HG03139 (cell line): ENCODE measurements at regions not wholly inside any gene's neighbourhood (a gene's known extent, or its start where the extent isn't known, plus 50 kb on each side); places are given as distances from the start of the nearest gene placed in this dataset.

Source experiments
- ATAC-seq: cut with Tn5 transposase; IDR thresholded peaks from one replicate; pipeline ENCODE4 v1.9.1; 2021; ENCODE audit not compliant: unreplicated experiment

DNA sequence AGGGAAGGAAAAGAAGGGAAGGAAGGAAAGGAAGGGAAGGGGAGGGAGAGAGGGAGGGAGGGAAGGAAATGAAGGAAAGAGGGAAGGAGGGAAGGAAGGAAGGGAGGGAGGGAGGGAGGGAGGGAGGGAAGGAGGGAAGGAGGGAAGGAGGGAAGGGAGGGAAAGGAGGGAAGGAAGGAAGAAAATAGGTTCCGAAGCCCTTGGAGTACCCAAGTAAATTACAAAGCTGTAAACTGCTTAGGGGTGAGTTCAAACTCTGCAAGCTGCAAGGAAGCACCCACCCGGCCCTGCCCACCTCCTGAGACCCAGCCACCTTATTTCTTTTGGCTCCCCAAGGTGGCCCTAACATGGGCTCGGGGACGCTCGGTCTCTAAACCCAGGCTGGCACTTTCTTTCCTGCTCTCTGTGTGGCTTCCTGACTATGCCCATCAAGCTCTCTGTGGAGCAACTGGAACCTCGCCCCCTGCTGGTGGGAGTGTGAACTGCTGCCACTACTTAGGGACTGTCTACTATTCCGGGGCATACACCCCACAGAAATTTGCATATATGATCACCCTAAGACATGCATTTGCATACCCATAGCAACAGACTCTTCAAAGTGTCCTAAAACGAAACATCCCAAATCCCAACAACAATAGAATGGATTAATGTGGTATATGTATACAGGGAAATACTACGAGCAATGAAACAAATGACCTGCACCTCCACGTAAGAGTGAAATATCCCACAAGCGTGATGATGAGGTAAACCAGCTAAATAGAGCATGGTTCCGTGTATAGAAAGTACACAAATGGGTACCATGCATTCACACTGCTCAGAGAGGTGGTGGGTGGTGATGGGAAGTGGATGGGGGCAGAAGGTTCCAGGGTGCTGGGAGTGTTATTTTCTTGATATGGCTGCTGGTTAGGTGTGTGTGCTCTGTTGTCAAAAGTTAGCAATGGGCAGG lies 151.7 kb upstream of the TBL1X start:
- peak; percentile 70 for ATAC-seq

DNA sequence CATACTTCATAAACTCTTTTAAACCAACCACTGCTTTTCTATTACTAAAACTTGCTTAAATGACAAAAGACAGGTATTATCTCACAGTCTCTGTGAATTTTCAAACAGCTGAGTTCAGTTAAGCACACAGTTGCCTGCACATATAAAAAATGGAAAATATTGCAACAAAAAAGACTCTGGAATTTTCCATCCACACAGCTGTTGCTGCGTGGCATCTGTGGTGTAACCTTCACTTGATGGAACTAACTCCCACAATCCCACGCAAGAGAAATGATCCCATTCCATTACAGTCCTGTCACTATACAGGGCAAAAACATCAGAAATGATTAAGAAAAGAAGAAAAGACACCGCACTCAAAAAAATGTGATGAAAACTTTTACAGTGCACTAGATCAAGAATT lies 149.8 kb upstream of the TBL1X start:
- no peak for ATAC-seq

DNA sequence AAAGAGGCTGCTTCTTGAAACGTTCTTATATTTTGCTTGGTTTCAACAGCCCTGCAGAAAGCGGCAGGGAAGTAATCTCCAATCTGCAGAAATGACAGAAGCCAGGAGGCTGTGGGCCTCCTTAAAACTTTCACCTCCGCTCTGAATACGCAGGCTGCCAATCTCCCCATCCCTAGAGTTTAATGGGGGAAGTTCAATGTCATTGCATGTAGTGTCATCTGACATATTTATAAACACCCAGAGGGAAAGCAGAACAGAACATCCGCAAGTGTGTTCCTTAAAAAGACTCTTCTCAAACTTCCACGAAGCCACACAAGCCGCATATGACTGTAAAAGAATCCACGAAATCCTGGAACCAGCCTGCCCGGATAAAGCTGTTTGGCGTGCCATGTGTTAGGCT lies 148.8 kb upstream of the TBL1X start:
- no peak for ATAC-seq

DNA sequence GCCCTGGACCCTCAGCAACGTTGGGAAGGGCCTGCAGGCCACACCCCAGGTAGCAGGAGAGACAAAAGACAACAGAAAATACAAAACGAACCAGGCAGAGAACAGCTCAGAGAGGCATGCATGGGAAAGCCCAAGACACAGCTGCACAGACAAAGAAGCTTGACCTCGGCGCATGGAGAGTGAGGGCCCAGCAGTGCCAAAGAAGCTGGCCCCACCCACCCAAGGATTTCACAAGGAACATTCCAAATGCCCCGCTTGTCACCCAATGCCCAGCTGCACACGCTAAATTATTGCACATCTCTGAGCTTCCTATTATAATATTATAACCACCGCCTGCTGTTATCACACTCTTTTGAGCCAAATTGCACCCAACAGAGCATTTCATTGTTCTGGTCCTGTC lies 147.7 kb upstream of the TBL1X start:
- ATAC-seq, result no peak

DNA sequence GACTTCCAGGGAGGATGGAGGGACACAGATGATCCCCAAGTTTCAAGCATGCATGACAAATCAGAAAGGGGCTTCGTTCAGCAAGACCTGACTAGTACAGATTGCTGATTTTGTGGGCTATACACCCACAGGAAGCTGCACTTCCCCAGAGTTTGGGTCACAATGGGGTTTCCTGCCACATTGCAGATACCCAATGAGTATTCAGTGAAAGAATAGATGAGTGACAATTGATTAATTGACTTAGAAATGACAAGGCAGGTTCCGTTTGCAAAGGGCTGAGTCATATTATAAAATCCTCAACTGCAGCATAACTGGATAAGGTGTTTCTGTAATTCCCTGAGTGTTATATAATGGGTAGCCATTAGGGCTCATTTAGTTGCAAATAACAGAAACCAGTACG lies 146.6 kb upstream of the TBL1X start:
- ATAC-seq, result no peak

DNA sequence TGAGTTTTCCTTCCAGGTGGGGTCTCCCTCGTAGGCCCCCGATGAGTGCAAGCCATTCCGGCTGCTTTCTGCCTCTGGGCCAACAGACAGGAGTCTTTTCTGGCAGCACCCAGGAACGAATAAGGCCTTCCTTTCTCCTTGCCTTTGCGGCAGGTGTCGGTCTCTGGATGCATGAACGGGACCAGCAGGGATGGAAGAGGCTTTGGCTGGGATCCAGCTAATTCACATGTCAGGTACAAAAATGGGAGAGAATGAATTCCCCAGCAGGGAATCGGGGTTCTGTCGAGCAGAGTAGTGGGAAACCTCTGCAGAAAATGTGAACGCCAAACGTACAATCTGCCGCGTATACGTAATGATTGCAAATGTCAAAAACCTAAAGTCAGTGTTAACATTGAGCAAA lies 146.1 kb upstream of the TBL1X start:
- ATAC-seq, result no peak

DNA sequence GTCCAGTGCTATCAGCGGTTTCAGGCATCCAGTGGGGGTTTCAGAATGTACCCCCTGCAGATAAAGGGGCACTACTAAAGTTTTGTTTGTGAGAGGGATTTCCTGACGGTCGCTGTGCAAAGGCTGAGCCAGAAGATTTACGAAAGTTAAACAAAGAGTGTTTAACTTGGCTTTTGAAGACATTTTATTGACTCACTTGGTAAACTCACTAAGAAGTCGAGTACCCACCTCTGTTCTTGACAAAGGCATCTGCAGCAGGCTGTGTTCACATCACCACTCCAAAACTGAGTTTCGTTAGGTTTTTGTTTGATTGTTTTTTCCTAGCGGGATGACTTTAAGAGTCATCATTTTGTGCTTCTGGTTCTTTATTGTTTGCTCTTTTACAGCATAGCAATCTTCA lies 143.9 kb upstream of the TBL1X start:
- no peak for ATAC-seq

DNA sequence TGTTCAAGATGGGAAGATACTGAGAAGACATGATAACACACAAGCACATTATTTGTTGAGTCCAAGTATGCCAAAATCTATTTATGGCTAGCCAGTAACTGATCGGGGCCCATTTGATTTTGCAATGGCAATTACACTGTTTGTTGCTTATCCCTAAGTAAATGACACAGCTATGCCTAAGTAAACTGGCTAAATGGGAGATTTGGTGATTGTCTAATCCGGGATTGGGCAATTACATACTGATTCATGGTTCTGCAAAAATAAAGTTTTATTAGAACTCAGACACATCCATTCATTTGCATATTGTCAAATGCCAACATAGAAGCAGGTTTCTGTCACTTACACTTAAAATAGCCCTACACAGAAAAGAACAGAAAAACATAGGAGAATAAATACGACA lies 140.2 kb upstream of the TBL1X start:
- ATAC-seq, result no peak

DNA sequence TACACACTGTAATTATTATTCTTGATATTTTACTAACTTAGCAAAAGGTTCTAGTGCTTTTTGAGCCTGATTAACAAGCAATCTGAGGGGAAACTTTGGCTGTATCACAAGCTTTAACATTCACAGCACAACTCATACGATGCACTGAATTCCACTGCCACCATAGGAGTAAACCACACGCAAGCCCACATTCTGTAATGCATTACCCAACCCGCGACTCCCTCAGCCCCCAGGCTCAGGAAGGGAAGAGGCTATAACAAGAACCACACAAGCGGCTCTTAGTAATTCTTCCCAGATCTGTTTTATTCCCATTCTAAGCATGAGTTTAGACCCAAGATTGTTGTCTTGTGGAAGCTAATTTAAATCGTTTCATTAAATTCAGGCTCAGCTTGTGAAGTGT lies 138.5 kb upstream of the TBL1X start:
- ATAC-seq, result no peak

DNA sequence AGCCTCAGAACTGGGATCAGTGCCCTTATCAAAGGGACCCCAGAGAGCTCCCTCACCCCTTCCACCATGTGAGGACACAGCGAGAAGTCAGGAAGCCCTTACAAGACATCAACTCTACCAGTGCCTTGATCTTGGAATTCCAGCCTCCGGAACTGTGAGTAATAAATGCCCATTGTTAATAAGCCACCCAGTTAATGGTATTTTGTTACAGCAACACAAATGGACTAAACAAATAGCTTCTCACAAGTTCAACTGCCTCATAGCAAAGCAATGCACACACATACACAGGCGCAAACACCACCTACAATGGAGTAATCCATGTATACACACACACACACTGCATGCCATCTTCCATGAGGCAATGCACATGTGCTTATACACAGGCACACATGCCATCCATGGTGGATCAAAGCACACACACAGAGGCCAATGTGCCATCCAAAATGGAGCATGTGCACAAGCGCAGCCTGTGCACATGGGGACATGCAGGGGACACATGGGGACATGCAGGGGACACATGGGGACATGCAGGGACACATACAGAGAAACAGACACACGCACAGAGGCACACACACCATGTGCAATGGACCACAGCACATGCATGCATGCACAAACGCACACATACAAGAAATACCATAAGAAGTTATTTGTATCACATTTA lies 137.6 kb upstream of the TBL1X start:
- no peak for ATAC-seq

DNA sequence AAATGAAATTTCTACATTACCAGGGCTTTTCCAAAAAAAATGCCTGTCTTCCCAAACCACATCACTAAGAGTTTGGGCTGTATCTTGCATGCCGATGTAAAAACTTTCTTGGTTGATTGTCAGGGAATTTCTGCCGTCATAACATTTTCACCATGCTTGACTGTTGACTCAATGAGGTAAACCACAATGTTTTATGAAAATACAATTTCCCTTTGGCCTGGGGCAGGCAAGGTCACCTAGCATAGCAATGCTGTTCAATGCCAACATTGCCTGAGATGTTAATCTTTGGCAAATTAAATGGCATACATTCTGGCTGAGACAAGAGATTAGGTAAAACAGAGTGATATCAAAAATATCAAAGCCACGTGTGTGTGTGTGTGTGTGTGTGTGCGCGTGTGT lies 137.1 kb upstream of the TBL1X start:
- ATAC-seq, result no peak

DNA sequence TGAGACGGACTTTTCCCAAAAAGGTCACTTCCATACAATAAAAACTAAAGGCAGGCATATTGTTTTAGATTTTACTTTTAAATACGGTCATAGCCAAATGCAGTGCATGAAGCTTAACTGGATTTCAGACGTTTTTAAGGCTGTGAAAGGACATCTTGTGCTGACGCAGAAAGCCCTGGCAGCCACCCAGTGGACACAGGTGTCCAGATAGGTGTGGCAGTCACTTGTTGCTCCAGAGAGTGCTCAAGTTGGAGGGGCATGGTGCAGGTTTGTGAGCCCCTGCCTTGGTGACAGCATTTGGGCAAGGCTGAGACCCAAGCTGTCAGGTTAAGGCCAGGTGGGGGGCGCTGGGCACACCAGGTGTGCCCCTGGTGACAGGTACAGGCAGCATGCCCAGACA lies 135.8 kb upstream of the TBL1X start:
- no peak for ATAC-seq

DNA sequence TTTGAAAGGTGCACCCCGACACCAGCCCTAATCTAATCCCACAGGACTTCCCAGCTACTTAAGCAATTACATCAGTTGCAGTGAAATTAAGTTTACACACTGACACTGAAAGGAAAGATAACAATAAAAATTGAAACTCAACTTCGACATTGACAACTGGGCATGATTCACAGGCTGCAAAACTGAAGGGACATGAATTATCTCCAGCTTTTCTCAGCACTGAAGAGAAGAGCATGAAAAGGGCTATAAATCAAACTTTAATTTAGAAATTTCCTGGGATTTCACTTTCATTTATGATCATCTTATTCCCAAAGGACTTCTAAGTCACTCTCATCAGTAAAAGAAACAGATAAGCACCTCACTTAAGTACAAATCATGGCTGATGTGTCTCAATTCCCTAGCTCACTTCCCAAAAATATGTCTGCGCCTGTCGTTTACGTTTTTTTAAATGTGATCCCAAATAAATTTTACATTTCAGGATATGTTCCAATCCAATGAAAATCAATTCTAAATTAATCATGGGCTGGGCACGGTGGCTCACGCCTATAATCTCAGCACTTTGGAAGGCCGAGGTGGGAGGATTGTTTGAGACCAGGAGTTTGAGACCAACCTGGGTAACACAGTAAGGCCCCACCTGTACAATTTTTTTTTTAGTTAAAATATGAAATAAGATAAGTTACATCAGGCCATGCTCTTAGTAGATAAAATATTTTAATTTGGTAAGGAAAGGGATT lies 134.4 kb upstream of the TBL1X start:
- no peak for ATAC-seq

DNA sequence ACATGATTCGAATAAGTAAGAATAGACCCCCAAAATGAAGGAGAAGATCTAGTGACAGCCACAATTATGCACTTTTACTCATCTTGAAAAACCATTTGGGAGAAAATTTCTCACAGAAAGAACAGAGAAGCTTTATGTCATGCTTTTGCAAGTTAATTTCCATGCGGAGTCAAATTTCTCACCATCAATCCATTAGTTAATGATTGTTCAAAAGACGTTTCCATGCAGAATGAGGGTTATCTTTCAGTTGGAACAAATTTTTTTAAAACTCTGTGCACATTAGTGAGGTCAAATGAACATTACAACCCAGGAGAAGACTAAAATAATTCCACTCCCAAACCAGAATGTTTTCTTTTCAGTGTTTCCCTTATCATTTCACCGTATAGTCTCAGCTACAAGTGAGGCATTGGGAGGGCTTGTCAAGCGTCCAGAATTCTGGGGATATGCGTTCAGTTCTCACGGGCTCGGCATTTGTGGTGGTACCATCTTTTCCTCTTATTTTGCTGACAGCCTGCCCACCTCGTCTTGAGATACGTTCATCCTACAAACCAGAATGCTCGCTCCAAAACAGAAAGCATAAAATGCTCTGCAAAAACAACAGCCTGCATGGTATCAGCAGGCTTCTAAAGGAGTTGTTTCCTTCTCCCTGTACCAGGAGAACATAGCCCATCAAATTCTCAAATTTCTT lies 130.8 kb upstream of the TBL1X start:
- no peak for ATAC-seq

DNA sequence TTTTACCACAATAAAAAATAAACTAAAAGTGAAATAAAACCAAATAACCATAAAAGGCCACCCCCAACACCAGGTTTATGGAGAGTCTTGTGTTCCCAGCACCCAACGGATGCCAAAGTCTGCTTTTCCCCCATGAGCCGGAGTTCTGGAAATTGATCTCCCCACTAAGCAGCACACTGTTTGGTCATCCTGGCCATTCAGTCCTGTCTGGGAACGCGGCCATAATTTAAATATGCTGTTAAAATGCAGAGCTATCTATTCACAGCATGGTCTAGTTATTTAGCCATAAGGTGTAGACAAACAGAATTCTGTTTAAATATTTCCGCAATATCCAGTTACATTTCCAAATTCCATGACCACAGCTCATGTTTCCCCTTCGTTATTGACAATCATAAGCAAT lies 129.6 kb upstream of the TBL1X start:
- ATAC-seq, result no peak

DNA sequence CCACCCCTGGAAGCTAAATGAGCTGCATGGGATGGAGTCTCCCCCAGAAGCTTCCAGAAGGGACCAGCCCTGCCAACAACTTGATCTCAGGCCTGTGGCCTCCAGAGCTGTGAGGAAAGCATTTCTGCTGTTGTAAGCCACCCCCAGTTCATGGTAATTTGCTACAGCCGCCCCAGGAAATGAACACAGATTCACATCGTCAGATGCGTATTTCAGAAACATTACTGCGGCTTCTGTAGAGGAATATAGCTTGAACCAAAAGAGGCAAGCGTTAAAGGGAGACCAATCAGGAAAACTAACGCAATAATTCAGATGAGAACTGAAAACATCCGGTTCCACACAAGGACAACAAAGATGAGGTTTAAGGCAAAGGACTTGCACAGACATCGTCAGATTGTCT lies 128.4 kb upstream of the TBL1X start:
- ATAC-seq, result no peak

DNA sequence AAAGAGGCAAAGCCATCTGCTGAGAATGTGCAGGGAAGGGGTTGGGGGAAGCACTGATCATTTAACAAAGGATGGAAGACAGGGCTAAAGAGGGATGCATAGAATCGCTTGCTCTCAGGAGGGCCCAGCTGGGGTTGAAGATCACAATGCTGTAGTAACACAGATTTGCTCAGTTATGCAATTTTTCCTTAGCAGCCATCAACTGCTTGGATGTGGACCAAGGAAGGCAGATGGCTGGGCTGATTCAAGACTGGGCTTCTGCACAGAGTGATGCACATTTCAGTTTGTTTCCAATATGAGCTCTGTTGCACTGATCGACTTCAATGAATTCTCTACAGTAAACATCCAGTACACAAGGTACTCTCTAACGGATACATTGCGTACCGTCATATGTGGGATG lies 127.8 kb upstream of the TBL1X start:
- ATAC-seq, result no peak

DNA sequence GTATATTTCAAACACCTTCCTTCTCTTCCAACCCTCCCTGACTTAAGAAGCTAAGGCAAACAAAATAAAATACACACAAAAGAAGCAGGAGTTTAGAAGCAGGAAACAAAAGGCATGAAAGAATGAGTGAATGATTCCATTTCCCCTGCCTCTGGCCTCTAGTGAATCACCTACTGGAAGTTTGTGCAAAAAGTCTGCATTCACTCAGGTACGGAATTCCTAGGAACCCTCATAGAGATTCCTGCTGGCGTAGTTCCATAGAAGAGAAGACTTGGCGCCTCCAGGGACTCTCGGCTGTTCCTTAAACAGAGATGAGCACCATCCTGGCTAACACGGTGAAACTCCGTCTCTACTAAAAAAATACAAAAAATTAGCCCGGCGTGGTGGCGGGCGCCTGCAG lies 125.9 kb upstream of the TBL1X start:
- no peak for ATAC-seq

DNA sequence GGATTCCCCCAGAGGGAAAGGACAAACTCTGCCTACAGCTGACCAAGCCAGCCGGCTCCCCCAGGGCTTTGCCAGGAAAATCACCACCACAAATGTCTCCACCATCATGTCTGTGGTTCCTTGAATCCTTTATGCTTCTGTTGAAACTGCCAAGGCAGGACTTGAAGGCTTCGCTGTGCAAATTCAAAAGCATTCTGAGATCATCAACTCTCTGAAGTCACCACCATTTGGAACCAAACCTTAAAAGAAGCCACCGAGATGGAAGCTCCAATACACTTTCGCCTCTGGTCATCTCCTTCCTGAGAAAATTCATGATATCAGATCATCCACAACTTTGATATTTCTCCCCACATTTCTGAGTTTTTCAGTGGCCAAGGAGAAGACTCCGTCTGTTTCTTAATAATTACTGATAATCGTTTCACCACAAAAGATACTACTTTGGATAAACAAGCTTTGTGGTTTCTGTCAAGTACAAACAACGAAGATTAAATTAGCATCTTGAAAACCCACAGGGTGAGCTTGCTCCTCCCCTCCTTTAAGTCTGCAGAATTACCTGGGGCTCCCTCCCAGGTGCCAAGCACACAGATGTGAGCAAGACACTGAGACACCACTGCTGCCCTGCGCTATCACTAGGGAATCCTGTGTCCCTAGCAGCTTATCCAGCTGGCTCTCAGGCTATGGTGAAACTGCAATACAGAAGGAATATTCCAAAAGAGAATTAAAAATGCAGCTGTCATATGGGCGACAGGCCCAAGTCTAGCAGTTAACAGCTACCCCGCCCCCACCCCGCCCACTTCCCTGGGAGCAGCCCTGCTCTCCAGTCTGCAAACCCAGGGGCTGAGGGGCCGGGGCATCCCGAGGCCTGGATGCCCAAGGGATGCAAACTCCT lies 125.0 kb upstream of the TBL1X start:
- no peak for ATAC-seq

DNA sequence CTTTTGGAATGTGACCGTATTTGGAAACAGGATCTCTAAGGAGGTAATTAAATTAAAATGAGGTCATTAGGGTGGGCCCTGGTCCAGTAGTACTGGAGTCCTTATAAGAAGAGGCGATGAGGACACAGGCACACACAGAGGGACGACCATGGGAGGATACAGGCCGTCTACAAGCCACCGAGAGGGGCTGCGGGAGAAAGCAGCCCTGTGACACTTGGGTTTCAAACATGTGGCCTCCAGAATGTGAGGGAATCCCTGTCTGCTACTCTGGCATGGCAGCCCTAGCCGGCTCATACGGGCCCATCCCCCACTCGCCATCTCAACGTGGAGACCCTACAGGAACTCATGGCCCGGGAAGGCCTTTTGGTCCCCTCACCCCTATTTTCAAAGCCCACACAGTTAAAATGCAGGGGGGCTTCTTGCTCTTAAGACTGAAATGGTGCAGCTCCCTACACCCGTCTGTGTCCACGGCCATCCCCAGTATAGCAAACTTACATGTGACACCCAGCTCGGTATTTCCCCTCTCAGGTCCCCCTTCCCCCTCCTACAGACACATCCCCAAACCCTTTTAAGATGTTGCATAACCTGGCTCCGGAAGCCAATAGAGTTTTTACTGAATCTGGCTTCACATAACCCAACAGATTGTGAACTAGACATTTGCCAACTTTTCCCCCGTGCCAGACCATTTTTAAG lies 124.1 kb upstream of the TBL1X start:
- ATAC-seq, result no peak
